ENCODE measurements at regions not wholly inside any gene's neighbourhood (a gene's known extent, or its start where the extent isn't known, plus 50 kb on each side); places are given as distances from the start of the nearest gene placed in this dataset.
A peak's percentile ranks its signal among the peaks of the same experiment; 100 is the strongest.

DNA sequence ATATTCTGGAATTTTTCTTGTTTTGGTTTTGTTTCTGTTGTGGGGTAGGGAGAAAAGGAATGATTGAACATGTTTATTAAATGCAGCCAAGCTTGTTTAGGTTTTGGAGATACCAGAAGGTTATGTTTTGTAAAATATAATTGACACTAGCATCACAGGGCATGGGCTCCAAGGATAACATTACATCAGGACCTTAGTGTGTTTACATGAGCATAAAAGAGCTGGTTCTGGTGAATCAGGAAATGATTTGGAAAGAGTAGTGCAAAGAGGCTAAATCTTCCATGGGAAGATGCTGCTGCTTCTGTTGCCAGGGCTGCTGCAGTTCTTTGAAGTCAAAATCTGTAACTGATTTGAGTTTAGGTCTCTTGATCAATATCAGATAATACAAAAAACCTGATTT is 118.7 kb downstream of the ETNK1 start:
- no peak overlapping the region for H3K4me3 ChIP-seq (ENCODE audit: insufficient read depth, low read depth, low read length)
- no peaks in the 10 kb centered on the region for H3K9me1 ChIP-seq (ENCODE audit: insufficient read depth, low read length)
- H3K4me1 ChIP-seq (ENCODE audit: control insufficient read depth, insufficient read depth, low read length), result no peaks in the 10 kb centered on the region
- H2AK5ac ChIP-seq (ENCODE audit: low read depth, low read length), result no peak overlapping the region
- H4K8ac ChIP-seq (ENCODE audit: low read depth in 2 of 2, low read length in 2 of 2), result no peak overlapping the region
- no peak overlapping the region for H2AK9ac ChIP-seq (replicated peaks; ENCODE audit: low read depth, low read length, poor library complexity)
- H3K4ac ChIP-seq (ENCODE audit: low read depth, low read length), result no peak overlapping the region
- ATAC-seq (ENCODE audit: low read depth), result 0 out of 2 replicates have a peak, but pooled peaks have one; percentile 40
- H3K18ac ChIP-seq (ENCODE audit: low read depth, low read length), result no peak overlapping the region
- H4K20me1 ChIP-seq (ENCODE audit: insufficient read depth, low read length), result no peaks in the 10 kb centered on the region
- in situ Hi-C loops (cut with MboI; ENCODE audit: low sequenced_read_pairs) (no loop called here), intact Hi-C loops (cut with micrococcal nuclease) (no loop called here), dilution Hi-C loops (cut with HindIII; ENCODE audit: low sequenced_read_pairs, unreplicated experiment) (no loop called here)
- H2AFZ ChIP-seq (replicated peaks; ENCODE audit: low read length, poor library complexity), result no peak overlapping the region
- no peak overlapping the region for H3K27ac ChIP-seq (ENCODE audit: insufficient read depth, low read length)
- no peak overlapping the region for H3K56ac ChIP-seq (ENCODE audit: extremely low read depth, insufficient read depth, low read length)
- no peak overlapping the region for H3K4me2 ChIP-seq (ENCODE audit: low read depth, low read length)
- POLR2A ChIA-PET (ENCODE audit: unreplicated experiment), result no interaction called here
- CTCF ChIA-PET, result no interaction called here
- H2BK15ac ChIP-seq (ENCODE audit: low read depth, low read length), result no peak overlapping the region
- TF ChIP-seq FOS (IDR thresholded peaks at IDR 0.05; ENCODE audit: low read depth, low read length) (no peak), CHD1 (IDR thresholded peaks at IDR 0.05; ENCODE audit: low read depth, low read length) (no peak), BHLHE40 (IDR thresholded peaks at IDR 0.05; ENCODE audit: low read depth, low read length) (no peak), SMC3 (IDR thresholded peaks at IDR 0.05; ENCODE audit: low read depth, low read length) (no peak), RAD21 (IDR thresholded peaks at IDR 0.05; ENCODE audit: low read length) (no peak), RFX5 (IDR thresholded peaks at IDR 0.05; ENCODE audit: low read depth, low read length) (no peak), RCOR1 (IDR thresholded peaks at IDR 0.05; ENCODE audit: insufficient replicate concordance, low read length) (no peak)
- H3K9me3 ChIP-seq (ENCODE audit: control insufficient read depth, insufficient read depth, low read length), result no peaks in the 10 kb centered on the region
- no peaks in the 10 kb centered on the region for H3K27me3 ChIP-seq (ENCODE audit: control insufficient read depth, insufficient read depth, low read length)
- H4K5ac ChIP-seq (ENCODE audit: low read depth, low read length), result no peak overlapping the region
- no peak for DNase-seq
- no peaks in the 10 kb centered on the region for H3K79me1 ChIP-seq (ENCODE audit: low read depth in 1 of 2, low read length in 2 of 2)
- no peak overlapping the region for H2BK5ac ChIP-seq (ENCODE audit: low read depth, low read length, poor library complexity, severe bottlenecking)
- H2BK120ac ChIP-seq (ENCODE audit: low read depth, low read length), result no peak overlapping the region
- no peaks in the 10 kb centered on the region for H3K36me3 ChIP-seq (ENCODE audit: control insufficient read depth, insufficient read depth, low read length)
- no peak overlapping the region for H3K23ac ChIP-seq (ENCODE audit: low read depth, low read length)
- BruUV-seq (replicated peaks), result no TSS peak
- H3K14ac ChIP-seq (replicated peaks; ENCODE audit: low read depth, low read length), result no peak overlapping the region
- no peak overlapping the region for H4K91ac ChIP-seq (ENCODE audit: insufficient read depth, low read depth, low read length)
- no peak overlapping the region for H2BK20ac ChIP-seq (ENCODE audit: low read depth, low read length)
- H3K9ac ChIP-seq (ENCODE audit: low read depth, low read length), result no peak overlapping the region
